ENCODE measurements at regions not wholly inside any gene's neighbourhood (a gene's known extent, or its start where the extent isn't known, plus 50 kb on each side); places are given as distances from the start of the nearest gene placed in this dataset.

DNA sequence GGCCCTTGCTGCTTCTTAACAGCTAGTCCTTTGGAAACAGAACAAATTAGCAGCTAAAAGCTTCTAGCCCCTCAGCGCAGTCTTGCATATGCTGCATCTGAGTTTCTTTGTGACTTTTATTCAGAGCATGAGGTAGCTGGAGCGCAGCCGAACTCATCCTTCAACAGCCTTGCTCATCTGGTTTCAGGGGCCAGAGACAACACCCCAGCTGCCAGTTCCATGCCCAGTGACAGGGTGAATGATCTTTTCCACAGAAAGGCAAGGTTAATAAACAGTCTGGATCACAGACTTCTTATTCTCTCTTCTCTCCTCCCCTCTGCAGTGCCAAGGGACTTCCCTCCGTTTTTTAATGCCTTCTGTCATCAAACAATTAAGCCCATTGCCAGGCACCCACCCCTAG, 216.6 kb upstream of the INTU start:
- TF ChIP-seq EZH2 (IDR thresholded peaks at IDR 0.05; ENCODE audit: insufficient read depth, poor library complexity, severe bottlenecking) (no peak), EZH2phosphoT487 (IDR thresholded peaks at IDR 0.05; ENCODE audit: insufficient read depth, low read depth) (no peak)

Measured in GM23248 (cell line).